NCI-H2227 (cell line): ENCODE measurements at regions not wholly inside any gene's neighbourhood (a gene's known extent, or its start where the extent isn't known, plus 50 kb on each side); places are given as distances from the start of the nearest gene placed in this dataset.
"Not testable (repeated sequence)": the region's sequence is repeated elsewhere in the genome, so short reads cannot be mapped to it uniquely, and the experiment has no call there.

Source experiments
- DNase-seq: peaks from one replicate; lab custom pipeline; 2025; ENCODE audit not compliant: unreplicated experiment; lab: John Stamatoyannopoulos, UW

- no peak for DNase-seq
These were observed 137.8 kb upstream of the TSC22D1 start for GRCh38 chr13:44713788-44714469.

GRCh38 chr13:44711706-44712105 lies 135.6 kb upstream of the TSC22D1 start:
- no peak for DNase-seq

- no peak for DNase-seq
These were observed 134.4 kb upstream of the TSC22D1 start for GRCh38 chr13:44710576-44710975.

GRCh38 chr13:44704811-44705210 lies 128.7 kb upstream of the TSC22D1 start:
- not testable (repeated sequence) for DNase-seq

- no peak for DNase-seq
These were observed 127.2 kb upstream of the TSC22D1 start for GRCh38 chr13:44703371-44703770.

- no peak for DNase-seq
These were observed 121.9 kb upstream of the TSC22D1 start for GRCh38 chr13:44698066-44698465.

GRCh38 chr13:44697058-44697457 lies 120.9 kb upstream of the TSC22D1 start:
- DNase-seq, result no peak

GRCh38 chr13:44695520-44695919 lies 119.4 kb upstream of the TSC22D1 start:
- DNase-seq, result no peak

- no peak for DNase-seq
These were observed 118.7 kb upstream of the TSC22D1 start for GRCh38 chr13:44694842-44695241.

GRCh38 chr13:44694291-44694690 lies 118.2 kb upstream of the TSC22D1 start:
- DNase-seq, result no peak

GRCh38 chr13:44693156-44693764 lies 117.1 kb upstream of the TSC22D1 start:
- DNase-seq, result no peak

- DNase-seq, result no peak
These were observed 116.1 kb upstream of the TSC22D1 start for GRCh38 chr13:44692173-44692713.

GRCh38 chr13:44690376-44690775 lies 114.2 kb upstream of the TSC22D1 start:
- no peak for DNase-seq

GRCh38 chr13:44688652-44689051 lies 112.5 kb upstream of the TSC22D1 start:
- DNase-seq, result no peak

- no peak for DNase-seq
These were observed 110.4 kb upstream of the TSC22D1 start for GRCh38 chr13:44686531-44686934.

GRCh38 chr13:44685641-44686040 lies 109.5 kb upstream of the TSC22D1 start:
- no peak for DNase-seq

GRCh38 chr13:44682416-44682815 lies 106.3 kb upstream of the TSC22D1 start:
- DNase-seq, result not testable (repeated sequence)

GRCh38 chr13:44680746-44681355 lies 104.7 kb upstream of the TSC22D1 start:
- no peak for DNase-seq

- DNase-seq, result no peak
These were observed 103.5 kb upstream of the TSC22D1 start for GRCh38 chr13:44679597-44679996.

- DNase-seq, result no peak
These were observed 102.1 kb upstream of the TSC22D1 start for GRCh38 chr13:44678197-44678596.

- DNase-seq, result no peak
These were observed 100.4 kb upstream of the TSC22D1 start for GRCh38 chr13:44676534-44676933.

GRCh38 chr13:44669534-44669933 lies 93.4 kb upstream of the TSC22D1 start:
- no peak for DNase-seq
